Heart left ventricle (tissue), 16 donors: ENCODE measurements at regions not wholly inside any gene's neighbourhood (a gene's known extent, or its start where the extent isn't known, plus 50 kb on each side); places are given as distances from the start of the nearest gene placed in this dataset.

Source experiments
- ATAC-seq, 4 donors: fragments of 200-7000 bp; cut with Tn5 transposase; one replicate each; pipeline ENCODE4 v1.9.1; 2020 to 2022; ENCODE audit warnings: moderate library complexity in 4 of 4, mild to moderate bottlenecking in 3 of 4, moderate number of reproducible peaks in 1 of 4
- DNase-seq, 5 donors: peaks; one replicate each; pipeline ENCODE4 v3.0.0-alpha.2; 2020
- H3K27ac ChIP-seq, 12 donors: fragments of 200-600 bp; sonication (generic) in 4 of 12; one replicate each; pipeline versions ENCODE4 v1.5.0 to v1.8.0; 2016 to 2022; ENCODE audit warnings: mild to moderate bottlenecking in 2 of 12
- H3K27me3 ChIP-seq, 9 donors: fragments of 200-600 bp; sonication (generic) in 2 of 9; one replicate each; pipeline versions ENCODE4 v1.5.1 to v1.8.0; 2016 to 2022; ENCODE audit warnings: mild to moderate bottlenecking in 3 of 9
- H3K36me3 ChIP-seq, 9 donors: fragments of 200-600 bp; sonication (generic) in 2 of 9; one replicate each; pipeline versions ENCODE4 v1.5.0 to v1.8.0; 2018 to 2022; ENCODE audit warnings: mild to moderate bottlenecking in 2 of 9
- H3K4me1 ChIP-seq, 12 donors: fragments of 200-600 bp; sonication (generic) in 4 of 12; one replicate each; pipeline versions ENCODE4 v1.5.0 to v1.8.0; 2016 to 2022; ENCODE audit warnings: mild to moderate bottlenecking in 3 of 12
- H3K4me3 ChIP-seq, 12 donors: fragments of 200-600 bp; sonication (generic) in 4 of 12; one replicate each; pipeline versions ENCODE4 v1.5.0 to v1.8.0; 2017 to 2022; ENCODE audit warnings: mild to moderate bottlenecking in 9 of 12, moderate library complexity in 4 of 12
- H3K9me3 ChIP-seq, 12 donors: fragments of 200-600 bp; sonication (generic) in 4 of 12; one replicate each; pipeline versions ENCODE4 v1.5.0 to v1.8.0; 2016 to 2022; ENCODE audit warnings: mild to moderate bottlenecking in 1 of 12
- CTCF ChIP-seq, 12 donors: fragments of 200-600 bp; sonication (generic) in 4 of 12; IDR thresholded peaks; one replicate each; pipeline versions ENCODE4 v1.5.0 to v1.8.0; 2018 to 2022; ENCODE audit warnings: antibody characterized with exemption in 12 of 12, mild to moderate bottlenecking in 5 of 12
- POLR2A ChIP-seq, 2 donors: fragments of 450-650 bp; IDR thresholded peaks; one replicate each; pipeline ENCODE4 v1.6.1; 2017; ENCODE audit warnings: antibody characterized with exemption in 2 of 2, mild to moderate bottlenecking in 2 of 2, moderate library complexity in 2 of 2
- WGBS, 4 donors: extraction: QIAGEN DNeasy Blood & Tissue Kit in 2 of 4; methylation state at CpG; one replicate each; pipeline versions ENCODE4 v1.1.5 to v1.1.7; 2013 to 2018; 5-methylcytosine and 5-hydroxymethylcytosine counted together
- intact Hi-C, 10 donors: fragments of 100-400 bp; cut with DNase I; formaldehyde crosslinking; loops; one replicate each; pipeline versions ENCODE4 v1.11.1 to v1.14.2; 2022
- donor health status: ischemic (EF 13 %, LVEDD 7.1; RV severe dilation, severe dysfunction).
- donor health status: healthy with polysubstance abuse.
- donor health status: DM: no; HTN: yes; CAD: no.
- donor health status: DM: no; HTN: no; CAD: no.
- donor health status: ischemic (EF 25% LVEDD 6.9; RV normal size, moderate dysfunction).
- donor health status: ischemic (EF 25% LVEDD 5.7; RV mildly dilated, moderate dysfunction).
- donor health status: healthy.
- donor health status: DM: yes; HTN: yes; CAD: no.
- donor health status: ischemic (EF 35%, LVEDD 5.7; RV mildly dilated, moderate dysfunction).
- donor health status: nonischemic (EF 11% LVEDD 7.7; RV severe dilation, severe dysfunction).
- donor health status: DM: yes; HTN: yes; CAD: no.
- donor health status: PGD.
- donor health status: ischemic (EF 29% LVEDD 5.4; RV normal size, mild dysfunction).
- donor health status: nonischemic (EF 23%, LVEDD 6.1; RV moderate dilation, normal function).

GRCh38 chr12:31867292-31867691, 91.9 kb upstream of the RESF1 start:
- DNase-seq (no peak), ATAC-seq (no peak)
- no peaks in the 10 kb centered on the region for H3K36me3 ChIP-seq
- no peak for TF ChIP-seq POLR2A (IDR thresholded peaks at IDR 0.05)
- TF ChIP-seq CTCF (IDR thresholded peaks at IDR 0.05) = no peak
- peaks cover 0 to 7% (median 0%) of the 10 kb centered on the region in 12 donors for H3K4me1 ChIP-seq
- H3K27me3 ChIP-seq = no peaks in the 10 kb centered on the region
- H3K4me3 ChIP-seq = no peak overlapping the region
- intact Hi-C loops = no loop called here
- peaks cover 0 to 6% (median 0%) of the 10 kb centered on the region in 12 donors for H3K9me3 ChIP-seq
- no peak overlapping the region for H3K27ac ChIP-seq

GRCh38 chr12:31866523-31866922, 92.7 kb upstream of the RESF1 start:
- Histone ChIP-seq H3K36me3 (no peaks in the 10 kb centered on the region), H3K27me3 (no peaks in the 10 kb centered on the region), H3K4me1 (peaks cover 0 to 7% (median 0%) of the 10 kb centered on the region in 12 donors), H3K4me3 (no peak overlapping the region), H3K27ac (no peak overlapping the region), H3K9me3 (peaks cover 0 to 6% (median 0%) of the 10 kb centered on the region in 12 donors)
- no peak for TF ChIP-seq POLR2A (IDR thresholded peaks at IDR 0.05)
- no peak for TF ChIP-seq CTCF (IDR thresholded peaks at IDR 0.05)
- no peak for DNase-seq
- 94 to 98% (median 95%) methylated on average over 3 of the region's 3 CpGs for WGBS, 4 donors
- no peak for ATAC-seq
- intact Hi-C loops = no loop called here

DNA sequence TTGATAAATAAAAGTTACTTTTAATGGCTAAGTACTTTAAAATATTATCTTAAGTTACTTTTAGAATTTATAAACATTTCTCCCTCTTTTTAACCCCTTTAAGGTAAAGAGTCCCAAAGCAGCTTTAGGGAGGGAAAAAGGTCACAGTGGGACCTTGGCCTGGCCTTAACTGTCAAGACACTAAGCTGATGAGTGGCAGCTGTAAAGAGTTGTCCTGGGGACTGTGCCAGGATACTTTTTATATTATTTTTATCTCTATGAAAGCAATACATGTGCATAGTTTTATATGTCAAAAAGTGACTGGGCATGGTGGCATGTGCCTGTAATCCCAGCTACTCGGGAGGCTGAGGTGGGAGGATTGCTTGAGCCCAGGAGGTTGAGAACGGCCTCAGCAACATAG, 94.2 kb upstream of the RESF1 start:
- TF ChIP-seq CTCF (IDR thresholded peaks at IDR 0.05) (no peak), POLR2A (IDR thresholded peaks at IDR 0.05) (no peak)
- Histone ChIP-seq H3K4me3 (no peak overlapping the region), H3K4me1 (peaks cover 0 to 7% (median 0%) of the 10 kb centered on the region in 12 donors), H3K27me3 (no peaks in the 10 kb centered on the region), H3K9me3 (peaks cover 0 to 6% (median 0%) of the 10 kb centered on the region in 12 donors), H3K27ac (peak overlapping the region in 1 of 12 donors; percentile 9), H3K36me3 (no peaks in the 10 kb centered on the region)
- peak; percentile 85 to 93 (median 90) for ATAC-seq
- intact Hi-C loops = no loop called here
- DNase-seq = peak in 2 of 5 donors; percentile 34 to 46
- 53 to 80% (median 62%) methylated on average over 2 of the region's 2 CpGs for WGBS, 4 donors

DNA sequence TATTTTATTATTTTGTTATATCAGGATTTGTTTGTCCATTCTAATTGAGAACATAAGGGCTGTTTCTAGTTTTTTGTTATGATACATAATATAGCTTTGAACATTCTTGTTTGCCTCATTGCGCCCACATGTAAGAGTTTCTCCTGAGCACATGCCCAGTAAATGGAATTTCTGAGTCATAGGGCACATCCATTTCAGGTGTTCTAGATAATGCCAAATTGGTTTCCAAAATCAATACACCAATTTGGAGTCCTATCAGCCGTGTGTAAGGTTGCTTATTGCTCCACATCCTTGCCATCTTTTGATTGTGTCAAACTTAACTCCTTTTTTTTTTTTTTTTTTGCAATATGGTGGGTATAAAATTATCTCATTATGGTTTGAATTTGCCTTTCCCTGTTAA, 97.9 kb upstream of the RESF1 start:
- no peak for TF ChIP-seq POLR2A (IDR thresholded peaks at IDR 0.05)
- TF ChIP-seq CTCF (IDR thresholded peaks at IDR 0.05) = no peak
- no peaks in the 10 kb centered on the region for H3K4me1 ChIP-seq
- DNase-seq (no peak), ATAC-seq (no peak)
- H3K9me3 ChIP-seq = peaks cover 0 to 6% (median 0%) of the 10 kb centered on the region in 12 donors
- H3K27ac ChIP-seq = no peak overlapping the region
- H3K27me3 ChIP-seq = no peaks in the 10 kb centered on the region
- intact Hi-C loops = no loop called here
- WGBS, 4 donors = 69 to 87% (median 79%) methylated on average over 2 of the region's 2 CpGs
- no peaks in the 10 kb centered on the region for H3K36me3 ChIP-seq
- H3K4me3 ChIP-seq = no peak overlapping the region
